ENCODE measurements at regions not wholly inside any gene's neighbourhood (a gene's known extent, or its start where the extent isn't known, plus 50 kb on each side); places are given as distances from the start of the nearest gene placed in this dataset.
A peak's percentile ranks its signal among the peaks of the same experiment; 100 is the strongest.

DNA sequence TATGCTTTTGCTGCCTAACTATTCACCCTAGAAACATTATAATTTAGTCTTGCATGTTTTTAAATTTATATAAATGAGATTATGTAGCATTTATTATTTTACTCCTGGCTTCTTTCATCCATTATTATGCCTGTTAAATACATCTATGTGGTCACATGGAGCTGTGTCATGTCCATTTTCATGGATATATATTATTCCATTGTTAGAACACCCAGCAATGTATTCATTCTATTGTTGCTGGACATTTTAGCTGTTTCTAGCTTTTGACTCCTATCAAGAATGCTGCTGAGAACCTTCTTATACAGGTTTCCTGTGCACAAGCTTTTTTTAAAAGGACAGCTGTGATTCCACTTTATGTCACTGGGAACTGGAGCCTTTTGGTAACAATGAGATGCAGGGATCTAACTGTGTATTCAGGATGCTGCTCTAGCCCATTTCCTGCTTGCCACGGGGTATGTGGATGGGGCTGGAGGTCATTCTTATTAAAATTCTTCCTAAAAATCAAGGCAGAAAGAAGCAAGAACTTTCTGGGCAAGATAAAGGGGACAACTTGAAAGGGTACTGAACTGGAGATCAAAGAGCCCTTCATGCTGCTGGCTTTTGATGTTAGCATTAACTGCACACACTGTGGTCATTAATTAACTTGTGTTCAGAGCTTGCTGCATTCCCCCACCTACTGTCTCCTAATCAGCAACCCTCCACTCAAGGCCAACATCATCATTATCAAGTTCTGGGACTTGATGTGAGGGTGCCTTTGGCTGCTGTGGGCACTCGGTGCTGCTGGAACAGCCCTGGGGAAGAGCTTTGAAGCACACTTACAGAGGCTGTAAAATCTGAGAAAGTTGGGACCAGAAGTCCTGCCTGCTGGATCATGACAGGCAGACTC is 96.6 kb upstream of the AKIRIN2 start:
- DNase-seq = no peak

DNA sequence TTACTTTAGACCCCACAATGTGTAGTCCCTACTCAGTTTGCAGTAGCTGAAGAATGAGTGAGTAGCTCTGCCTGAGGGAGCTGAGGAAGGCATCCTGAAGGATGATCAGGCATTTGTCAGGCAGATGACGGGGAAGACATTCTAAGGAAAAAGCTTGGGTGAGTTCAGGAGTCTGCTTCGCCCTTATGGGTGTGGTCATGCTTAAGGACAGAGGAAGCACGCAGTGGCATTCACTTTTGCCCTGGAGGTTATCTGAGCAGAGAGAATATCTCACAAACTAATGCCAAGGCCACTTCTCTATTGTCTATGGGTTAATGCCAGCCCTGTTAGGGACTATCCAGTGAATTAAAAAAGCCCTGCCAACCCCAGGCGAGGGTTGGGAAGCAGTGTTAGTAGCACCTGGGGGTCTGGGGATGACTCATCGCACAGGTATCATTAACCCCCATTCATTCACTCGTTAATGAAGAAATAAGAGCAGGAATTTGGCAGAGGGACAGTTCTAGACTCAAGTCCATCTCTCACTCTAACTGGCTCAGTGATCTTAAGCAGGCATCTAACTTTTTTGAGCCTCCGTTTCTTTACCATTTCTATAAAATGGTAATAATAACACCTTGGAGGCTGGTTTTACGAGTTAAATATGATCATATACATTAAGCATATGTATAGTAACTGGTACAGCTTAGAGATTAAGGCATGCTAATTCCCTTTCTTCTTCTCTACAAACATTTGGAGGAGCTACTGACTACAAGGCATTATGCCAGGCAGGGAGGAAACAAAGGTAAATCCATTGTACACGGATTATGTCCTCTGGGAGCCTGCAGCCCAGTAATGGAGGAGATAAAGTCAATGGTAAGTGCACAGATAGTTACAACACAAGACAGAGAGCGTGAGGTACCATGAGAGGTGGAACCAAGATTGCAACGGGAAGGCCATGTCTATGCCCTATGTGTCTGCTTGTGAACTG is 93.2 kb upstream of the AKIRIN2 start:
- DNase-seq = no peak

DNA sequence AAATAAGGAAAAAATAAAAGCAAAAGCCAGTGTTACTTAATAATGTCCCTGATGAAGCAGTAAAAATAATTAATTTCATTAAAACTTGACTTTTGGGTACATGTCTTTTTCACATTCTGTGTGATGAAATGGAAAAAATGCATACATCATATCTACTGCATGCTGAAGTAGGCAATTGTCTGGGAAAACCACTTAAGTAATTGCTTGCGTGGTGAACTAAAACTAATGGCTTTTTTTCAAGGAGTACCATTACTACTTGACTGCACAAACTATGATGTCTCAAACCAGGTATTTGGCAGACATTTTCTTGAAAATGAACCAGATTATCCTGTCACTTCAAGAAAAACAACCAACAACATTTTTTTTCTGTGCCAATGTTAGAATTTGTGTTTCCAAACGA is 91.3 kb upstream of the AKIRIN2 start:
- no peak for DNase-seq

DNA sequence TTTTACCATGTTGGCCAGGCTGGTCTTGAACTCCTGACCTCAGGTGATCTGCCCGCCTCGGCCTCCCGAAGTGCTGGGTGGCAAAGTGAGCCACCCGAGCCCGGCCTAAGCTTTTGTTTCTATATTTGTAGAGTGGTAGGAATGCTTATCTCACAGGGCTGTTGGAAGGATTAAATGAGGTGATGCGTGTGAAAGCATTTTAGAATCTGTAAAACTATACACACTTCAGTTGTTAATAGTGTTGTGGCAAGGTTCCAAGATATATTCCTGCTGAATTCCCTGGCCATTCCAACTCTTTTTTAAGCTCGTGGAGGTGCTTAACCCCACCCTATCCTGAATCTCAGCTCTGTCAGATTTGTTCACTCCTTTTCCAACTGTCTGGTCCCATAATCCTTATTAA is 89.9 kb upstream of the AKIRIN2 start:
- no peak for DNase-seq

DNA sequence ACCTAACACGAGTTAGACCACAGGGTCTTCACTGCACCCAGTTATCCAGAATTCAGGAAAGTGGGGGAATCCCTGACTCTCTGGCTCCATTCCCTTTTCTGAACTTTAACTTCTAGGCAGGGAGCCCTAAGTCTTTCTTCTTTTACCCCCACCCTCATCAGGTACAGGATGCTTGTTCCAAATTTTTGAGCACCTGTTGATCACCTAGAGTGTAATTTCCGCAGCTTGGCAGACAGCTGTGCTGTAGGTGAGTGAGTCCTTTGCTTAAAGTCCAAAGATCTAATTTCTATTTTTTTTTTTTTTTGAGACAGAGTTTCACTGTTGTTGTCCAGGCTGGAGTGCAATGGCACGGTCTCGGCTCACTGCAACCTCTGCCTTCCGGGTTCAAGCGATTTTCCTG is 89.5 kb upstream of the AKIRIN2 start:
- DNase-seq = no peak

DNA sequence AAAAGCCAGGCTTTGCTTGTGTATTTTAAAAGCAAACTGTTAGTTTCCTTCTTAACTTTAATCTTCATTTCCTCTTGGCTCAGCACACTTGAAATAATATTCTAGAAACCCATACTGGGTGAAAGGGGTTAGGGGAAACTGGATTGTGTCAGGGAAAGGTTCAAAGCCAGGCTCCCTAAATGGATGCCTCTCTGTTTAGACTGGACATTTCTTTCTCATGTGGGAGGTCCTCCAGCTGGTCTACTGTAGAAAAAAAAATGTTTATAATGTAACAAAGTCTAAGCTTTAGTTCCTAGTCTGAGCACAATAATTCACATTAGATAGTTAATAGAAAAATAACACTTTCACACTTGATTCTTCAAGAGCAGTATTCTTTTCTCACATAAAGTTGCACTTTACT is 89.0 kb upstream of the AKIRIN2 start:
- DNase-seq = no peak

DNA sequence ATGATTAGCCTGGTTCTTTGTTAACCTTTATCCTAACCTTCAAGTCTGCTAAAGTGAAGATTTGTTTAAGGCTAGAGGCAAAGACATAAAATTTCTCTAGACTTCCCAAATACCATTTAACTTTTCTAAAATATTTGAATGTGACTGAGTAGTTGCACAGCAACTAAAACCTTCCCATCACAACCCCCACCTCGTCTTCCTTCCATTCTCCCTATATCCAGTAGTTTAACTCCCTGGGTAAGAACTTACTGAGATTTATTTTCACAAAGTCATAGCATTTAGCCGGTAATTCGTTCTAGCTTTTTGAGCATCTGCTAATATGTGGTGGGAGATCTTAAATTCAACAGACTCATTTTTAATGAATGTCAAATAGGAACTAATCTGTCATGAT is 87.9 kb upstream of the AKIRIN2 start:
- DNase-seq = no peak

DNA sequence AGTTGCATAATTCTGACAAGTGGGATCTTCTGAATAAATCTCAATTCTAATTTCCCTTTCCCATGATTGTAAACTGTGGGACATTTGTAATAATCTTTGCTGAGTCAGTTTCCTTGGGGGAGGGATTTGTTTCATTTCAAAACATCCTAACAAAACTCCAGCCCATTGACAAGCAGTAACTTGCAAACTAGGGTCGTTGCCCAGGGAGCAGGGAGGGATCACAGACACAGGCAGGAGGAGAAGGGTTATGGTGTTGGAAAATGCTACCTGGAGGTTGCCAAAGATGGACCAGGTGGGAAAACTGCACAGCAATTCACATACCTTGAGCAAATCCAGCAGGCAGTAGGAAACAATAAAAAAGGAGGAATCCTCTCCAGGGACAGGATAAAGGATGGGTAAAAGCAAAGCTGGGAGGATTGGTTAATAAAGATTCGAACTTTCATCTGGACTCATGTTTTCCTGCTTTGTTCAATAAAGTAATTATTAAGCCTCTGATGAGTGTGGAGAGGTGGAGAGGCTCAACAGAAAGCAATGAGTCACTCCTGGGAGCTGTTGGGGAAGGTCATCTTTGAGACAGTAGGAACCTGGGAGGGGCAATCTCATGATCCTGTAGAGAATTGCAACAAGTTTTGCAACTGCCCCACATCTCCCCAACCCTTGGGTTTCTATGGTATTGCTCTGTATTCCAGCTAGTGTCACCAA is 87.3 kb upstream of the AKIRIN2 start:
- DNase-seq = peak; percentile 17

DNA sequence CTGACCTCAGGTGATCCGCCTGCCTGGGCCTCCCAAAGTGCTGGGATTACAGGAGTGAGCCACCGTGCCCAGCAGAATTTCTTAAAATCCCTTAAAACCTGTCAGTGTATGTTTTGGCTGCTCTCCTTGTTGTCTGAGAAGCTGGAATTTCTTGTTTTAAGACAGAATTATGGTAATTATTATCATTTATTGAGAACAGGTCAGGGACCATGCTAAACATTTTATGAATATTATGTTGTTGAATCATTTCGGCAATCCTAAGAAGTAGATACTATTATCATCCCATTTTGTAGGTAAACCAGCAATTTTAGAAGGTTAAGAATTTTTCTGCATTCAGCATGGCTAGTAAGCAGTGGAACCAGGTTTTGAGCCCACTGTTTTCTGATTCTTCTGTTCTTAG is 86.1 kb upstream of the AKIRIN2 start:
- no peak for DNase-seq

DNA sequence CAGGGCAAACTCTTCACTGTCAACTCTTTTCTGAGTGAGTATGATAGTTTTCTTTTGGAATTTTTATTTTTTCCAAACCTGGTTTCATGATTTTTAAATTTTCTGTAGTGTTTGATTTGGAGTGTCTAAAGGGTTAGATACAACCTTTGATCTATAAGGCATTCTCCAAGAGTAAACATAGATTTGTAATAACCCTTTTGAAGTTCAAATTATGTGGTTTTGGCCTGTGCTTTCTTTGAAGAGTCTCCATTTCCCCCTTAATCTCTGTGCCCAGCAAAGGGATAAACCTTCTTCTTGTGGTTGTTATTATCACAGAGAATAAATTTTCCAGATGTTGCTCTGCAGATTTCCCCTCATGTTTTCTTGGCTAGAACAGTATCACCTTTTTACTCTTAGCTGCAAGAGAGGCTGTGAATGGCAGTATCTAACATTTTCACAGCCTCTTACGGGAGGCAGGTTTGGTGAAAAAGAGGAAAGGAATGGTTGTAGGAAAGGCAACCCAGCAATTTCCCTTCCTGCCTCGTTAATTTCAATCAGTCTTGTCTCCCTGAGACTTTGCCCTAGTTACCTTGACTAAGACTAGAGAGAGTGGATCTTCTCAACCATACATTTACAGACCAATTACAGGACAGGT is 83.3 kb upstream of the AKIRIN2 start:
- DNase-seq = no peak

DNA sequence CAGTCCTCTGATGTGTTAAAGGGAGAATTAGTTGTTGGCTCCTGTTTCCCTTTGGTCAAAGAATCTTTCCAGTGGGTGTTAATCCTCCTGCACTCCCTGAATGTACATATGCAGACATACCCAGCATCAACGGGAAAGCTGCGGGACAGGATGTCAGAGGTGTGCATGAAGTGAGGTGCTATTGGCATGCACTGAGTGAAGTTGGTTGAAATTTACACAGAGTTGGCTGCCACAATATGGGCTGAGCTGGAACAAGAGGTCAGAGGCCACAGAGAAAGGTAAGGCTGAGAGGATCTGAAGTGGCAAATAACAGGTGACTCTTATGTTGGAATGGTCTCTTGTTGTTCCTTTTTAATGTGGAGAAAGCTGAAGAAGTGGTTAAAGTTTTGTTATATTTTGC is 82.7 kb upstream of the AKIRIN2 start:
- DNase-seq = no peak

DNA sequence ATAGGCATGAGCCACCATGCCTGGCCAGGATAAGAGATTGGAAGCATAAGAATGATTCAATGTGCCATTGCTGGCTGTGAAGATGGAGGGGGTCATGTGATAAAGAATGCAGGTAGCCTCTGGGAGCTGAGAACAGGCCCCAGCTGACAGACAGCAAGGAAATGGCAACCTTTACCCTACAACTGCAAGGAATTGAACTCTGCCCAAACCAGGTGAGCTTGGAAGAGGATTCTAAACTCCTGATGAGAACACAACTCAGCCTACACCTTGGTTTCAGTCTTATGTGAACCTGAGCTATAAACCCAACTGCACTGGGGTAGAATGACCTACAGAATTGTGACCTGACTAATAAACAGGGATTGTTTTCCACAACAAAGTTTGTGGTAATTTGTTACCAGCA is 82.0 kb upstream of the AKIRIN2 start:
- DNase-seq = no peak

DNA sequence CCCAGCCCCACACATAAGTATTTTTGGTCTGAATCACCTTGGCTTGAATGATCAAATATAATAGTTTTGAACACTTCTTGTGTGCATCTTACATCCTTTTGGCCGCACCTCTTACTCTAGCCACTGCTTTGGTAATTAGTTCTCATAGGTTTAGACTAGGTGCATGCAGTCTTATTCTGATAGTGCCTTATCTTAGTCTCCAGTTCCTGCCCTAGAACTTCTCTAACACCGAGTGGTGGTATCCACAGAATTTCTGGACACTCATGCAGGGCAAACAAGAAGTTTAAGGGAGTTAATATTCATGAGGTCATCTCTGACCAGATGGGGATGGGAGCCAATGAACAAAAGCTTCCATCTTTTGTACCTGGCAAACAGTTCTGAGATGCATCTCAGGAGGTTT is 77.5 kb upstream of the AKIRIN2 start:
- DNase-seq = no peak

DNA sequence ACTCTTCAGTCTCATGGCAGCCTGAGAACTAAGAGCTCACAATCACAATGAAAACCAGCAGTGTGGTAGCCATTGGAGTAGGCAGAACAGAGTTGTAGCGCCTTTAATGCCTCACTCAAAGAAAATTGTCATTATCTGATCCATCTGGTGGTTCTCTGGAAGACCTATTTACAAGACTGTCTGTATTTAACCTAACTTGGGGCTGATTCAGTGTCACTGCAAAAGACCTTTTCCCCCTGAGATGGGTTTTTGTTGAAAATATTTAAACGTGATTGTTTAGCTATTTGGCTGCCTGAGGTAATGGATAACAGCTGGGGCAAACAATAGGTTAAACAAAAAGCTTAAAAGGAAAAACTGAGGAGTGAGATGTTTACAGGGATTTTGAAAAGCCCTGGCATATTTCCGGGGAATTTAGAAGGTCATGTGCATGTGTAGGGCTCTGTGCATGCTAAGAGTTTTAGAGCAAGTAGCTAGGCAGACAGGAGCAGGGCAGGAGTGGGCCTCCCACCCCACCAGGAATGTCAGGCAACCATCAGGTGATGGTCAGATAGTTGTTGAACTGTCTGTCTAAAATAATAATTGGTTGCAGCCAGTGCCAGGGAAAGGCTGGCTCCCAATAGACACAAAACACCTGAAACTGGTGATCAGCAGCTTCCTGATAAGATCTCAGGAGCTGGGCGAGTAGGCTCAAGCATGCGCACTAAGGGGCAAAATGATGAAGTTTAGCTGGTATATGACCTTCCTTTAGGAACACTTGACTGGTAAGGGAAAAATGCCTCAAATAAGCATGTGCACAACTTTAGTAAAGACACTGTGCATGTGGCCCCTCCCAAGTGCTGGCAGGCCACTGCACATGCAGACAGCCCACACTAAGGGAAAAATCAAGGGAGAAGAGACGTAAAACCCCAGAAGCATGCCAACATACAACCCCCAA is 70.8 kb upstream of the AKIRIN2 start:
- DNase-seq = peak; percentile 26

DNA sequence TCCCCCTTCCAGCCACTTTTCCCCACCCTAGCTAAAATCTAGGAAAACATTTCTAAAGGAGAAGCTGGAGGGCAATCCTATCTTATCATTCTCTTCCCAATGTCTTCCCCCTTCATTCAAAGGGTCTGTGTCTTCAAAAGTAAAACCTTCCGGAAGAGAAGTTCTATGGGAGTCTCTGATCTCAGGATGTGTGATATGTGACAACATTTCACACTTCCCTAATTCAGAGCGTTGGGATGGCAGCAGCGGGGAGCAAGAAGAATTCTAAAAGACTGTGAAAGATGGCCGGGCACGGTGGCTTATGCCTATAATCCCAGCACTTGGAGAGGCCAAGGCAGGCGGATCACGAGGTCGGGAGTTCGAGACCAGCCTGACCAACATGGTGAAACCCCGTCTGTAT is 65.4 kb upstream of the AKIRIN2 start:
- DNase-seq = no peak

DNA sequence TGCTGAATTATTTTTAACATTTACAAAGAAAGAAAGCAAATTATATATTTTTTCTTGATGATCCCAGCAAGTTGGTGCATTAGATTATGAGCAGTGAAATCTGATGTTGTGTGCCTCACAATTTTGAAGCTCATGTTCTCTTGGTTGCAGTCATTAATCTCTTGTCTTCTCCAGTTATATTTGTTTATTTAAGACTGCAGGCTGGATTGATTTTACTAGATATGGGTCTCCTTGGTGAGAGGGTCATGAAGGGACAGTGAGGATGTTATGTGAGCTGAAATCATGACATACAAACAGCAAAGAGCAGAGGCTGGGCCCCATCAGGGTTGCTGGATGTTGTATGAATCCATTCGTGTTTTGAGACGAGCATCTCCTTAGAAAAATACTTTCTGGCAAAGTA is 64.2 kb upstream of the AKIRIN2 start:
- DNase-seq = no peak

DNA sequence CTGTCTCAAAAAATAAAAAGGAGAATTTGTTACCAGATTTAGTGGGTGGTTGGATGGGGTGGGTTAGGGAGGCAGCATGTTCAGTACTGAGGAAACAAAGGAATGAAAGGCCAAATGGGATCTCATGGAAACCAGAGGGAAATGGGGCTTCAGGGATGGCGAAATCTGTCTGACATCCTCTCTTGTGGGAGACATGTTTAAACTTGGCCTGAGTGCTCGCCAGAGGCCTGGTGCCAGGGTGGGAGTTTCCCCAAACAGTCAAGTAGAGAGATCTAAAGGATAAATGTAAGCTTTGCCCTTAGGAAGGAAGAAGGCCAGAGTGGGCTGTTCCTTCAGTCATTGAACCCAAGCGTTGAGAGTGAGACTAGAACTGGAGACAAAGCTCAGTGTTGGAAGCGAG is 61.9 kb upstream of the AKIRIN2 start:
- no peak for DNase-seq

DNA sequence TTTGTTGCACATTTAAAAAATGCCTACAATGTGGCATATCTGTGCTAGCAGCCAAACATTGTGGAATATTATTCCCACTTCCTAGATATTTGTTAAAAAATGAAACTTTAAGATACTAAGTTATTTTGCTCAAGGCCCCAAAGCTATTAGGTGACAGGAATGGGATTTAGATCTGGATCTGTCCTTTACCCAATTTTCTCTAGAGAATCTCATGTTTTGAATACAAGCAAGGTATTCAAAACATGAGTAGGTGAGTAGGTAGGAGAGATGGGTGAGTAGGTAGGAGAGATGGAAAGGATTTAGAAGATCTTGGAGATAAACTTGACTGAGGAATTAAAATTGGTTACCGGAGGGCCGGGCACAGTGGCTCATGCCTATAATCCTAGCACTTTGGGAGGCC is 61.2 kb upstream of the AKIRIN2 start:
- no peak for DNase-seq

DNA sequence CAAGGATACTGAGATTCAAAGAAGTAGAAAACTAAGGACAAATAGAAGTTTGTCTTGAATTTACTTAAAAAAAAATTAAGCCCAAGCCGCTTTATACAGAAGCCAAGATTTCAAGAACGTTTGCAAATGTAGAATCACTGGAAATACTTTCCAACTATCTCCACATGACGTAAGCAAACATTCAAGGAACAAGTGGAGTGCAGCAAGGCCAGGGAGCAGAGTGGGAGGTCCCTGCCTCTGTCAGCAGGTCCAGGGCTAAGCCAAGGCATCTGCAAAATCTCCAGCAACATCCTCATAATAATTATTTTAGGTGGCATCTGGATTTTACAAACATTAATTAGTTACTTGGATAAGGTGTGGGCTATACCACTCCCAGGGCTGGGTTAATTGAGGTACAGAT is 60.1 kb upstream of the AKIRIN2 start:
- DNase-seq = no peak

DNA sequence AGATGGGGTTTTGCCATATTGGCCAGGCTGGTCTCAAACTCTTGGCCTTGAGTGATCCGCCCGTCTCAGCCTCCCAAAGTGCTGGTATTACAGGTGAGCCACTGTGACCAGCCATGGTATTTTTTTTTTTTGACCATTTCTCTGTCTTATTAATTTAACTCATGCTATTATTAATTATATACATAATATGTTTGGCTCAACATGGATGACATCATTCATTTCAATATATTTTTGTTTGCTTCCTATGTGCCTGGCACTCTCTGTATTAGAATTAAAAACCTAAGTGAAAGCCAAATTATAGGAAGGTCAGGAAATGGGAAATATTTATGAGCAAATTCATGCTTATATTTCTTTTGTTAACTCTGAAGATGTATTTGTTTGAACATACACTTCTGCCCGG is 55.8 kb upstream of the AKIRIN2 start:
- DNase-seq = no peak

DNA sequence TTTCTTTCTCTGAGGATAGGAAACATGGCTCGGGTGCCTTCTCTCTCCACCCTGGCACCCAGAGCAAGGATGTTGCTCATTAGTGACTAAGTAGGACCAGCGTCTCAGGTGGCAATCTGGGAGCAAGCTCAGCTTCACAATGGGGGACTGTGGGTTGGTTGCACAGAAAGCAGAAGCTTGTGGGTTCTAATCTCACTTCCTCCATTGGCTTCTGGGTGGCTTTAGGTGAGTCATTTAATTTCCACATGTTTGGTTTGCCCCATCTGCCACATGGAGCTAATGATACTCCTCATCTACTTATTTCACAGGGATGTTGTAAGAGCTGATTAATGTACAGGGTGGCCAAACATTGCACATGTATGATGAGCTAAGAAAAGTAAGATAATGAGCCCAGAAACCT is 54.8 kb upstream of the AKIRIN2 start:
- DNase-seq = peak; percentile 94
